HG02610 (cell line): ENCODE measurements at regions not wholly inside any gene's neighbourhood (a gene's known extent, or its start where the extent isn't known, plus 50 kb on each side); places are given as distances from the start of the nearest gene placed in this dataset.

ENCODE experiments used
- ATAC-seq: cut with Tn5 transposase; IDR thresholded peaks from one replicate; pipeline ENCODE4 v1.9.1; 2021; ENCODE audit warnings: mild to moderate bottlenecking, moderate library complexity; ENCODE audit not compliant: unreplicated experiment

GRCh38 chr12:87689196-87689595 is 340.0 kb downstream of the C12orf50 start:
- ATAC-seq, result no peak

GRCh38 chr12:87687362-87687761 is 341.8 kb downstream of the C12orf50 start:
- no peak for ATAC-seq

- no peak for ATAC-seq
These were observed 343.5 kb downstream of the C12orf50 start for GRCh38 chr12:87685696-87686095.

GRCh38 chr12:87679251-87679650 is 349.9 kb downstream of the C12orf50 start:
- no peak for ATAC-seq

GRCh38 chr12:87678453-87678852 is 350.7 kb downstream of the C12orf50 start:
- no peak for ATAC-seq

GRCh38 chr12:87676731-87677130 is 352.5 kb downstream of the C12orf50 start:
- no peak for ATAC-seq

- ATAC-seq, result no peak
These were observed 357.4 kb downstream of the C12orf50 start for GRCh38 chr12:87671757-87672156.

GRCh38 chr12:87670448-87670847 is 358.8 kb downstream of the C12orf50 start:
- no peak for ATAC-seq

- ATAC-seq, result no peak
These were observed 361.8 kb downstream of the C12orf50 start for GRCh38 chr12:87667378-87667777.

- ATAC-seq, result peak; percentile 66
These were observed 367.3 kb downstream of the C12orf50 start for GRCh38 chr12:87661786-87662377.

GRCh38 chr12:87660987-87661774 is 368.0 kb downstream of the C12orf50 start:
- no peak for ATAC-seq

- ATAC-seq, result no peak
These were observed 368.9 kb downstream of the C12orf50 start for GRCh38 chr12:87660291-87660690.

GRCh38 chr12:87656311-87656710 is 372.9 kb downstream of the C12orf50 start:
- ATAC-seq, result no peak

- ATAC-seq, result no peak
These were observed 377.4 kb downstream of the C12orf50 start for GRCh38 chr12:87651670-87652425.

GRCh38 chr12:87642245-87642644 is 387.0 kb downstream of the C12orf50 start:
- no peak for ATAC-seq

- no peak for ATAC-seq
These were observed 411.0 kb downstream of the C12orf50 start for GRCh38 chr12:87618199-87618598.

- no peak for ATAC-seq
These were observed 416.2 kb downstream of the C12orf50 start for GRCh38 chr12:87612996-87613395.

GRCh38 chr12:87608321-87608720 is 420.9 kb downstream of the C12orf50 start:
- ATAC-seq, result no peak

- ATAC-seq, result no peak
These were observed 425.5 kb downstream of the C12orf50 start for GRCh38 chr12:87603727-87604126.

GRCh38 chr12:87599459-87599858 is 429.7 kb downstream of the C12orf50 start:
- ATAC-seq, result no peak

GRCh38 chr12:87597114-87597513 is 432.1 kb downstream of the C12orf50 start:
- ATAC-seq, result no peak

GRCh38 chr12:87596636-87597035 is 432.6 kb downstream of the C12orf50 start:
- ATAC-seq, result no peak
